ENCODE measurements at regions not wholly inside any gene's neighbourhood (a gene's known extent, or its start where the extent isn't known, plus 50 kb on each side); places are given as distances from the start of the nearest gene placed in this dataset.
"Not testable (repeated sequence)": the region's sequence is repeated elsewhere in the genome, so short reads cannot be mapped to it uniquely, and the experiment has no call there.

DNA sequence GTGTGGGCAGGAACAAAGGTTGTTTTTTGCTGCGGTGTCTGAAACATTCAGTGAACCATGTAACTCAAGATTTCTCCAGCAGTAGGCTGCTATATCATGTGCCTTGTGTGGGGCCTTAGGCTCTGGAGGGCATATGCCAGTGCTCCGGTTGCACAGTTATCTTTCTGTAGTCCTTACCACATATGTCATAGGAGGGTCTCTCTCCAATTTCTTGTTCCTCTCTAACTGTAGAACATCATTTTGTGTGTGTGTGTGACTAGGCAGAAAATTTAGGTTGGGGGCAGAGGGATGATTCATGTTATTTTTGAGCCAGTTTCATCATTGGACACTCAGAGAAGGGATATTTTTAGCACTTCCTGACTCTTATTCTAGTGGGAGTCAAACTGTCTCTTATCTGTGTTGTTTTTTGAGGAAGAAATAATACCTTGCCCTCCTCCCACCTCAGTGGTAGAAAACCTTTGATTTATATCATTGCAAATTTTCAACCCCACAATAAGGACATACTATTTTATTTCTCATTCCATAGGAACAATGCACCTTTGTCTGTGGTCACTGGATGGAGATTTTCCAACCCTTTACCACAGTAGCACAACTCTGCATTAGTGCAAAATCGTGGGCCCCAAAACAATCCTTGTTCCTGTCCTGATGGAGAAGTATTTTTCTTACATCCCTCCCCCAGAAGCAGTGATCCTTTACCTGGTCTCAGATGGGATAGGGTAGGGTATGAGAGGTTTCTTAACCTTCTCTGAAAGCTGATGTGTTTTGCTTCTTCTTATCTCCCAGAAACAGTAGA, 113.9 kb downstream of the CCDC74A start:
- no peaks in the 10 kb centered on the region for H3K36me3 ChIP-seq (ENCODE audit: control insufficient read depth, insufficient read depth, low read length)
- H3K27ac ChIP-seq (ENCODE audit: low read length), result no peak overlapping the region
- H3K9me3 ChIP-seq (ENCODE audit: control insufficient read depth, insufficient read depth, low read depth, low read length), result no peaks in the 10 kb centered on the region
- CTCF ChIA-PET, result no interaction called here
- no TSS peak for BruUV-seq (replicated peaks)
- no peaks in the 10 kb centered on the region; the same call in 1 of the 2 replicates for H3K27me3 ChIP-seq (ENCODE audit: control insufficient read depth, insufficient read depth, low read length)
- DNase-seq (ENCODE audit: low read depth, low spot score) (no peak), ATAC-seq (no peak)
- no peaks in the 10 kb centered on the region for H3K4me1 ChIP-seq (ENCODE audit: control insufficient read depth, insufficient read depth, low read length)
- POLR2A ChIA-PET, result no interaction called here
- intact Hi-C loops (cut with micrococcal nuclease; ENCODE audit: unreplicated experiment) (no loop called here), in situ Hi-C loops (cut with HindIII; ENCODE audit: low pct_unique_long_range_greater_than_20kb, low sequenced_read_pairs) (no loop called here)
- TF ChIP-seq TCF7L2 (IDR thresholded peaks at IDR 0.05; ENCODE audit: low read depth, low read length) (no peak), POLR2AphosphoS5 (IDR thresholded peaks at IDR 0.05; ENCODE audit: low read depth, low read length) (no peak), SIN3A (IDR thresholded peaks at IDR 0.05; ENCODE audit: borderline replicate concordance, insufficient read depth, low read depth, low read length) (no peak)
- TF ChIP-seq, protein P1, sequence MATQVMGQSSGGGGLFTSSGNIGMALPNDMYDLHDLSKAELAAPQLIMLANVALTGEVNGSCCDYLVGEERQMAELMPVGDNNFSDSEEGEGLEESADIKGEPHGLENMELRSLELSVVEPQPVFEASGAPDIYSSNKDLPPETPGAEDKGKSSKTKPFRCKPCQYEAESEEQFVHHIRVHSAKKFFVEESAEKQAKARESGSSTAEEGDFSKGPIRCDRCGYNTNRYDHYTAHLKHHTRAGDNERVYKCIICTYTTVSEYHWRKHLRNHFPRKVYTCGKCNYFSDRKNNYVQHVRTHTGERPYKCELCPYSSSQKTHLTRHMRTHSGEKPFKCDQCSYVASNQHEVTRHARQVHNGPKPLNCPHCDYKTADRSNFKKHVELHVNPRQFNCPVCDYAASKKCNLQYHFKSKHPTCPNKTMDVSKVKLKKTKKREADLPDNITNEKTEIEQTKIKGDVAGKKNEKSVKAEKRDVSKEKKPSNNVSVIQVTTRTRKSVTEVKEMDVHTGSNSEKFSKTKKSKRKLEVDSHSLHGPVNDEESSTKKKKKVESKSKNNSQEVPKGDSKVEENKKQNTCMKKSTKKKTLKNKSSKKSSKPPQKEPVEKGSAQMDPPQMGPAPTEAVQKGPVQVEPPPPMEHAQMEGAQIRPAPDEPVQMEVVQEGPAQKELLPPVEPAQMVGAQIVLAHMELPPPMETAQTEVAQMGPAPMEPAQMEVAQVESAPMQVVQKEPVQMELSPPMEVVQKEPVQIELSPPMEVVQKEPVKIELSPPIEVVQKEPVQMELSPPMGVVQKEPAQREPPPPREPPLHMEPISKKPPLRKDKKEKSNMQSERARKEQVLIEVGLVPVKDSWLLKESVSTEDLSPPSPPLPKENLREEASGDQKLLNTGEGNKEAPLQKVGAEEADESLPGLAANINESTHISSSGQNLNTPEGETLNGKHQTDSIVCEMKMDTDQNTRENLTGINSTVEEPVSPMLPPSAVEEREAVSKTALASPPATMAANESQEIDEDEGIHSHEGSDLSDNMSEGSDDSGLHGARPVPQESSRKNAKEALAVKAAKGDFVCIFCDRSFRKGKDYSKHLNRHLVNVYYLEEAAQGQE (IDR thresholded peaks at IDR 0.05; ENCODE audit: insufficient read depth in 1 of 2, low read depth in 2 of 2, low read length in 1 of 2), result no peak
- TF ChIP-seq, protein P2, sequence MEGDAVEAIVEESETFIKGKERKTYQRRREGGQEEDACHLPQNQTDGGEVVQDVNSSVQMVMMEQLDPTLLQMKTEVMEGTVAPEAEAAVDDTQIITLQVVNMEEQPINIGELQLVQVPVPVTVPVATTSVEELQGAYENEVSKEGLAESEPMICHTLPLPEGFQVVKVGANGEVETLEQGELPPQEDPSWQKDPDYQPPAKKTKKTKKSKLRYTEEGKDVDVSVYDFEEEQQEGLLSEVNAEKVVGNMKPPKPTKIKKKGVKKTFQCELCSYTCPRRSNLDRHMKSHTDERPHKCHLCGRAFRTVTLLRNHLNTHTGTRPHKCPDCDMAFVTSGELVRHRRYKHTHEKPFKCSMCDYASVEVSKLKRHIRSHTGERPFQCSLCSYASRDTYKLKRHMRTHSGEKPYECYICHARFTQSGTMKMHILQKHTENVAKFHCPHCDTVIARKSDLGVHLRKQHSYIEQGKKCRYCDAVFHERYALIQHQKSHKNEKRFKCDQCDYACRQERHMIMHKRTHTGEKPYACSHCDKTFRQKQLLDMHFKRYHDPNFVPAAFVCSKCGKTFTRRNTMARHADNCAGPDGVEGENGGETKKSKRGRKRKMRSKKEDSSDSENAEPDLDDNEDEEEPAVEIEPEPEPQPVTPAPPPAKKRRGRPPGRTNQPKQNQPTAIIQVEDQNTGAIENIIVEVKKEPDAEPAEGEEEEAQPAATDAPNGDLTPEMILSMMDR (IDR thresholded peaks at IDR 0.05), result no peak
- no peak overlapping the region for H3K4me3 ChIP-seq (ENCODE audit: low read depth in 2 of 2, low read length in 2 of 2)

DNA sequence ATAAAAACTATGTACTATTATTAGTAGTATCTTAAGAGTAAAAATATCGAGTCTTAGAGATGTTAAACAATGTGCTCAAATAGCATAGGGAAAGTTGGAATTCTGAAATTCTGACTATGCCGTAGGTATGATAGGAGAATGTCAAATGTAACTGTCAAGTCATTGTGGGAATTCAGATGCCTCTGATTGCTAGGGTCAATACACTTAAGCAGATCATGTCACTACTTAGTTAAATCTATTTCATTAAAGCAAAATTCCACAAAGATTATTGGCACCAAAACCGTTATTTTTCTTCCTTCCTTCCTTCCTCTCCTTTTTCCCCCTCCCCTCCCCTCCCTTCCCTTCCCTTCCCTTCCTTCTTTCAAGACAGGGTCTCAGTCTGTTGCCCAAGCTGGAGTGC, 115.5 kb downstream of the CCDC74A start:
- in situ Hi-C loops (cut with HindIII; ENCODE audit: low pct_unique_long_range_greater_than_20kb, low sequenced_read_pairs); BruUV-seq (replicated peaks): not testable (repeated sequence)

DNA sequence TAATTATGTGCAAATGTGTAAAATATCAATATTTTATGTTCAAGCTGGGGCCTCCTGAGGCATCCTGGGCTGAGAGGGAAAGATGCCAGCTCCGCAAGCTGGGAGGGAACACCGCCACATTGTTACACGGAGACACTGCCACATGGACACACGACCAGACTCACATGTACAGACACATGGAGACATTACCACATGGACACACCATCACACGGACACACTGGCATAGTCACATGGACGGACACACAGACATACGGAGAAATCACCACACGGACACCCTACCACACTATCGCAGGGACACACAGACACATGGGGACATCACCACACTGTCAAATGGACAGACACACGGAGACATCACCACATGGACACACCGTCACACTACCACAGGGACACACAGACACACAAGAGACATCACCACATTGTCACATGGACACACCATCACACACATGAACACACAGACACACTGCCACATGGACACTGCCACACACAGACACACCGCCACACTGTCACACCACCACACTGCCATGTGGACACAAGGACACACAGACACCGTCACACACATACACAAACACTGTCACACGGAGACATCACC, 117.6 kb downstream of the CCDC74A start:
- H3K4me1 ChIP-seq (ENCODE audit: control insufficient read depth, insufficient read depth, low read length), result no peaks in the 10 kb centered on the region
- no TSS peak for BruUV-seq (replicated peaks)
- no peak for ATAC-seq

More for the DNA sequence above, 115.5 kb downstream of the CCDC74A start:
- H3K4me1 ChIP-seq (ENCODE audit: control insufficient read depth, insufficient read depth, low read length); POLR2A ChIA-PET; H3K4me3 ChIP-seq (ENCODE audit: low read depth in 2 of 2, low read length in 2 of 2); H3K36me3 ChIP-seq (ENCODE audit: control insufficient read depth, insufficient read depth, low read length); CTCF ChIA-PET; H3K27ac ChIP-seq (ENCODE audit: low read length); H3K27me3 ChIP-seq (ENCODE audit: control insufficient read depth, insufficient read depth, low read length); H3K9me3 ChIP-seq (ENCODE audit: control insufficient read depth, insufficient read depth, low read depth, low read length); DNase-seq (ENCODE audit: low read depth, low spot score); intact Hi-C loops (cut with micrococcal nuclease; ENCODE audit: unreplicated experiment); ATAC-seq: not testable (repeated sequence)

More for the DNA sequence above, 117.6 kb downstream of the CCDC74A start:
- in situ Hi-C loops (cut with HindIII; ENCODE audit: low pct_unique_long_range_greater_than_20kb, low sequenced_read_pairs) (no loop called here), intact Hi-C loops (cut with micrococcal nuclease; ENCODE audit: unreplicated experiment) (no loop called here)
- Histone ChIP-seq H3K4me3 (ENCODE audit: low read depth in 2 of 2, low read length in 2 of 2) (no peak overlapping the region), H3K36me3 (ENCODE audit: control insufficient read depth, insufficient read depth, low read length) (no peaks in the 10 kb centered on the region), H3K9me3 (ENCODE audit: control insufficient read depth, insufficient read depth, low read depth, low read length) (no peaks in the 10 kb centered on the region), H3K27ac (ENCODE audit: low read length) (no peak overlapping the region), H3K27me3 (ENCODE audit: control insufficient read depth, insufficient read depth, low read length) (no peaks in the 10 kb centered on the region; the same call in 1 of the 2 replicates)
- DNase-seq (ENCODE audit: low read depth, low spot score), result no peak
- no peak for TF ChIP-seq TCF7L2 (IDR thresholded peaks at IDR 0.05; ENCODE audit: low read depth, low read length)
- no peak for TF ChIP-seq SIN3A (IDR thresholded peaks at IDR 0.05; ENCODE audit: borderline replicate concordance, insufficient read depth, low read depth, low read length)
- TF ChIP-seq, protein P2 (IDR thresholded peaks at IDR 0.05), result no peak
- no peak for TF ChIP-seq POLR2AphosphoS5 (IDR thresholded peaks at IDR 0.05; ENCODE audit: low read depth, low read length)
- TF ChIP-seq, protein P1 (IDR thresholded peaks at IDR 0.05; ENCODE audit: insufficient read depth in 1 of 2, low read depth in 2 of 2, low read length in 1 of 2), result no peak
- CTCF ChIA-PET, result no interaction called here
- POLR2A ChIA-PET, result no interaction called here

All from Panc1 (cell line).